ENCODE measurements at regions not wholly inside any gene's neighbourhood (a gene's known extent, or its start where the extent isn't known, plus 50 kb on each side); places are given as distances from the start of the nearest gene placed in this dataset.
"Not testable (repeated sequence)": the region's sequence is repeated elsewhere in the genome, so short reads cannot be mapped to it uniquely, and the experiment has no call there.

- no peak for DNase-seq
Observed at GRCh38 chr9:30977965-30978364, 1406.5 kb upstream of the ACO1 start.

- no peak for DNase-seq
Observed at GRCh38 chr9:30982301-30982700, 1402.1 kb upstream of the ACO1 start.

- DNase-seq: no peak
Observed at GRCh38 chr9:30995956-30996738, 1388.3 kb upstream of the ACO1 start.

DNA sequence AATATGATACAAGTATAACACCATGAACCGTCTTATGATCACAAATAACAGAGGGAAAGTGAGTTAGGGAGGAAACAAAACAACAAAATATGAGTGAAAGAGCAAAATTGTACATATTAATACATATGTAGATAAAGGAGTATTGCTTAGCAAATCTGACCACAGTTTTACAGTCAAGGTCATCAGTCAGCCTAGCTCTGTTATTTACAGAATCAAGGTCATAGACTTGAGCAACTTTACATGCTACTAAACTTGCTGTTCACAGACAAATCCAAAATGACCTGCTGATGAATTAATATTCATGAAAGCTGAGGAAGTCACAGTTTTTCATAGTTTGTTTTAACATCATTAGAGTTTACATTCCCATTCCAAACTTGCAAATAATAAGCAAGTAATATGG is 1387.7 kb upstream of the ACO1 start:
- no peak for DNase-seq

- no peak for DNase-seq
Observed at GRCh38 chr9:30997291-30997690, 1387.2 kb upstream of the ACO1 start.

- DNase-seq: no peak
Observed at GRCh38 chr9:31005086-31005665, 1379.3 kb upstream of the ACO1 start.

DNA sequence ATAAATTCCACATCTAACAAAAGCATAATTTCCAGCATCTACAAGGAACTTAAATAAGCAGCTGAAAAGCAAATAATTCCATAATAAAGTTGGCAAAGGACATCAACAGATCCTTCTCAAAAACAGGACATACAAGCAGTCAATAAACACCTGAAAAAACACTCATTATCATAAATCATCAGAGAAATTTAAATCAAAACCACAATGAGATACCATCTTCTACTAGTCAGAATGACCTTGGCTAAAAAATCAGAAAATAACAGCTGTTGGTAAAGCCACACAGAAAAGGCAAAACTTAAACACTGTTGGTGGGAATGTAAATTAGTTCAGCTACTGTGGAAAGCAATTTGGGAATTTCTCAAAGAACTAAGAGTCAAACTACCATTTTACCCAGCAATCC is 1371.1 kb upstream of the ACO1 start:
- DNase-seq: no peak

- no peak for DNase-seq
Observed at GRCh38 chr9:31023847-31024246, 1360.6 kb upstream of the ACO1 start.

- no peak for DNase-seq
Observed at GRCh38 chr9:31027678-31028077, 1356.8 kb upstream of the ACO1 start.

DNA sequence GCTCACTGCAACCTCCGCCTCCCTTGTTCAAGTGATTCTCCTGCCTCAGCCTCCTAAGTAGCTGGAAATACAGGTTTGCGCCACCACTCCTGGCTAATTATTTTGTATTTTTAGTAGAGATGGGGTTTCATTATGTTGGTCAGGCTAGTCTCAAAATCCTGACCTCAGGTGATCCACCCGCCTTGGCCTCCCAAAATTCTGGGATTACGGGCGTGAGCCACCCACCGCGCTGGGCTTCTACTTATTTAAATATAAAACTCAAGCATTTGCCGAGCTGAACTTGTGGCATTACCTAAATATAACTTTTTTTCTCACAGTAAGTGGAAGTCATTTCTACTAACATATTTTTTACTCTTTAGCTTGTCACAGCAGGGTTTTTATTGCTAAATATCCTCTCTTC is 1356.3 kb upstream of the ACO1 start:
- no peak for DNase-seq

- no peak for DNase-seq
Observed at GRCh38 chr9:31030741-31031202, 1353.7 kb upstream of the ACO1 start.

DNA sequence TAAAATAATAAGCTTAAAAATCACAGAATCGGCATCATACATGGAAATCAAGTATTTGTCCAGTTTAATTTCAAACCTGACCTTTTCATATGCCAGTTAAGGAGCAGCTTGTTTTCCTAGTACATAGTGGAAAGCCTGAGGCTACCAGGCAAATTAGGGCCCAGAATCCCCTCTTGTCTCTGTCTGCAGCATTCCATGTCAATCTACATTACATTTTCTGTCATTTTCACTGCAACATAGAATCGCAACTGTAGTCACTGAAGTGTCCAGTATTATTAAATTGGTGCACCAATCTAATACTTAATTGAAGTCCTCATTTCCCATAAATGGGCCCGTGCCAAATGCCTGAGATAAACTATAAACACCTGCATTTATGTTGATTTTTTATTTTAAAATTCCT is 1352.2 kb upstream of the ACO1 start:
- no peak for DNase-seq

DNA sequence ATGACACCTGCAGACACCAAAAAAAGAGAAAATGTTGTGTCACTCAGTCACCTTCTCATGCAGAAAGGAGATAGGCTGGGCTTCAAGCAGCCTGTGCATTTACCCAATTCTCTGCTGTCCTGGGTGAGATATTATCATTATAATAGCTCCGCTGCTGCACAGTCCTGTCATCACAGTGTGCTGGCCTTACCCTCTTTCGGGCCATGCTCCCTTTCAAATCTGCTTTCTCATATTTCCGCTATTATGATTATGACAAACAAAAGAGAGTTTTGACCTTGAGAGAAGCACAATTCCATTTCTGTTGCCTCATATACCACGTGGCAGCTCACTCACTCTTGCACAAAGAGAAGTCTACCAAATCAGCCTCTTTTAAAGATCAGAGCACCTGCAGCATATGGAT is 1350.1 kb upstream of the ACO1 start:
- no peak for DNase-seq

DNA sequence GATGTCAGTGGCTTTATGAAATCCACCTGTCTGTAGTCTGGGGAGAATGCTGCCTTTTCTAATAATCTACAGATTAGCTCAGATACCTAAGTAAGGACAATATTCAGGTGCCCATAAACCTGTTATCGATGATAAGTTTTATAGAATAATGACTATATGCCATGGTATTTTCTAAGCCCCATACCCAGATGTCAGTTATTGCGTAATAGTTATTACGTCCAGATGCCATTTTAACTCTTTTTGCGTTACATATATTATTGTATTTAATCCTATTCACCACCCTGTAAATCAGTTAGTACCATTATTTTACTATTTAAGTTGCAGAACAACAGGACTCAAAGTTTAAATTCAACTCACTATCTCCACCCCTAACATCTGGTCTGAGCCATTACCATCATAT is 1343.9 kb upstream of the ACO1 start:
- DNase-seq: no peak

- no peak for DNase-seq
Observed at GRCh38 chr9:31045810-31046209, 1338.6 kb upstream of the ACO1 start.

DNA sequence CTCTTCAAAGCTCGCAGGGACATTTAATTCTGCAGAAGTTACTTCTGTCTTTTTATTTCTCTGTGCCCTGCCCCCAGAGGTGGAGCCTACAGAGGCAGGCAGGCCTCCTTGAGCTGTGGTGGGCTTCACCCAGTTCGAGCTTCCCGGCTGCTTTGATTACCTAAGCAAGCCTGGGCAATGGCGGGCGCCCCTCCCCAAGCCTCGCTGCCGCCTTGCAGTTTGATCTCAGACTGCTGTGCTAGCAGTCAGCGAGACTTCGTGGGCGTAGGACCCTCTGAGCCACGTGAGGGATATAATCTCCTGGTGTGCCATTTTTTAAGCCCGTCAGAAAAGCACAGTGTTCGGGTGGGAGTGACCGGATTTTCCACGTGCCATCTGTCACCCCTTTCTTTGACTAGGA is 1322.9 kb upstream of the ACO1 start:
- DNase-seq: not testable (repeated sequence)

GRCh38 chr9:31065691-31066090 is 1318.8 kb upstream of the ACO1 start:
- DNase-seq: no peak

DNA sequence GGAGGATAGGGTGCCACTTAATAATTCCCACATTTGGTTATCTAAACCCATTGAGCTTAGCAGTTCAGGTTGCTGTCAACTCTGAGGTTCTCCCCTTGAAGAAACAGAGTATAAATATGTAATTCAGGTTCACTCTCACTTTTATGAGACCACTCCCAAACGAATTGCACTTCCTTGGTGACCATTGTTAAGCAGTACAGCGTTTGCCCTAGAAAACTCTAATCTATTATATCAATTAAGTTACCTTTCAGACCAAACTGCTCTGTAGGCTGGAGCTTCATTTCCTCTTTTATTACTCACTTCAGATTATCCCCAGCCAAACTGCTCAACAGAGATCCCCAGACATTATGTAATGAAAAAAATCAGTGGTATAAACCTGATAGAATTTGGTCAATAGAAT is 1317.0 kb upstream of the ACO1 start:
- no peak for DNase-seq

- DNase-seq: no peak
Observed at GRCh38 chr9:31071606-31072286, 1312.7 kb upstream of the ACO1 start.

GRCh38 chr9:31078175-31078574 is 1306.3 kb upstream of the ACO1 start:
- DNase-seq: no peak

DNA sequence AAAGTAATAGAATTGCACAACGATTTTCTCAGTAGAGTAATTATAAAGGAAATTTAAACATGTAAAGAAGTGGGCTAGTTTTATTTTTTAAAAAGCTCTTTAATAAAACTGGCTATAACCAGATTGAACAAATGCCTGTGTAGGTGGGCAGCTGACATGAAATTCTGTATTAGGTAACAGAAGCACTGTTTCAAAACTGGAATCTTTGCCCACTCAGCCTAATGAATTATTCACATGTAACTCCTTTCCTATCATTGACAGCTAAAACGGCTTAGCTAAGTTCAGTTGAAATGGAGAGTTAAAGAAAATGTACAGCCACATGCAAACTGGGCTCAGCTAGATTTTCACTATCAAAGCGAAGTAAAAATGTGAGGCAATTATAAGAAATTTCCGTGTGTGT is 1300.1 kb upstream of the ACO1 start:
- DNase-seq: no peak

DNA sequence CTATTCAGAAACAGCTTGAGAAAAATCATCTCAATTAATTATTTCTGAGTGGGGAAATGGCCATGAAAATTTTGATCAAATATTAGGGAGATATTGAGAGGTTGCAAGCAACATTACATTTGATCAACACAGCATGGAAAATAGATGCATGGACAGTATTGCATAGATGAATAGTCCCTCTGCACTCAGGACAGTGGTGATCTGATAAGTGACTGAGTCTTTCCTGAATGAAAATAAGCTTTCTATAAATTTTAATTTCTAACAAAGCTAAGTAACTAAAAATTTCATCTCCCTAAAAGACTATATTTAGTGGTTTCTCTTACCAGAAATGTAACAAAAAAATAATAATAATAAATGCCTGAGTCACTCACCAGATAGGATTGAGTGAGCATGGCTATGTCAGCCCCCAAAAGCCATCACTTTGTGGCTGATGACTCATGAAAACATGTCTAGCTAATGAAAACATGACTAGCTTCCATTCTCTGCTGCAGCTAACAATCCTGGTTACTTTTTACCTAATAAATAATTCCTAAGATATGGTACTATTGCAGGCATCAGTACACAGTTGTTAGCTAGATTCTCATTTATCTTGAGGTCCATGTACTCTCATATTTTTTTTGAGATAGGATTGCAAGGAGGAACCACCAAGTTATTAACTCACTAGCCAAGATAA is 1294.8 kb upstream of the ACO1 start:
- DNase-seq: no peak

GRCh38 chr9:31100311-31100710 is 1284.1 kb upstream of the ACO1 start:
- no peak for DNase-seq

DNA sequence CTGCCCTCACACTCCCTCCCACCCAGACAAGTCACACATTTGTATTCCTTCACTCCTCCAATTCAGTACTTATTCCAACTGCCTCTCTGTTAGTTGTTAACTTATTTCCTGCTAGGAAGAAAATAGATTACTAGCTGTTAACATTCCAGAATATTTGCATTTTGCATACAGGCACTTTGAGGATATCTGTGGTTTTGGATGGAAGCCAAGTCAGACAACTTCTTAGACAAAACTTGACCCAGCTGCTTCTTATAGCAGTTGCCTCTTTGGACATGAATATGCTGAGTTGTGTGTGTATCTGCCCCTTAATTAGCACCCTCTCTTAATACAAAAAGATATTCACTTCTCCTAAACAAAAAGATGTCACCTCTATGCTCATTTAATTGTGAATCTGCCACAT is 1280.6 kb upstream of the ACO1 start:
- DNase-seq: no peak
